Keratinocyte (primary cell): ENCODE measurements at regions not wholly inside any gene's neighbourhood (a gene's known extent, or its start where the extent isn't known, plus 50 kb on each side); places are given as distances from the start of the nearest gene placed in this dataset.

Source experiments
- EZH2 ChIP-seq: IDR thresholded peaks from one replicate; pipeline ENCODE4 v1.6.1; 2012; ENCODE audit warnings: inconsistent platforms, mild to moderate bottlenecking, low read length, moderate library complexity
- TF ChIP-seq, protein P1 (sequence below), 3 experiments: IDR thresholded peaks in 1 of 3; conservative IDR thresholded peaks in 1 of 3; optimal IDR thresholded peaks in 1 of 3; 2 replicates in 2 of 3; 3 replicates in 1 of 3; pipeline versions ENCODE3 to v1.5.1; 2011; ENCODE audit warnings: low read length in 3 of 3, mild to moderate bottlenecking in 3 of 3, moderate library complexity in 2 of 3, control low read depth in 1 of 3, inconsistent platforms in 1 of 3; ENCODE audit not compliant: insufficient read depth in 2 of 3; ENCODE audit errors: extremely low read depth in 1 of 3

DNA sequence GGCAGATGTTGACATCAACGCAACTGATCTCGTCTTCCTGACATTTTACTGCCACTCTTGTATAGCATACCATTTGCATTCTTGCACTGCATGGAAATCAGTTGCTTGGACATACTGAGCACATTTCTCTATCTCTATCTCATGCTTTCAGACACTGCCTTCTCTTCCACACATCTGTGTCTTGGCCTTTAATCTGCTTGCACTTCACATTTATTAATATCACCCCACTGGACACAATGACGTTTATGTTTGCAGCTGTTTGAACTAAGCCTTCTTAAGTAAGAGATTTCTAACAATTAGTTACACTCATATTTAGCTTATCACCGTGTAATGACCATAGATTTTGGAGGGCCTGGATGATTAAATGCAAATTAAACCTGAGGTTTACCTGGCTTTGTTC lies 229.8 kb upstream of the CDH19 start:
- TF ChIP-seq, protein P1, sequence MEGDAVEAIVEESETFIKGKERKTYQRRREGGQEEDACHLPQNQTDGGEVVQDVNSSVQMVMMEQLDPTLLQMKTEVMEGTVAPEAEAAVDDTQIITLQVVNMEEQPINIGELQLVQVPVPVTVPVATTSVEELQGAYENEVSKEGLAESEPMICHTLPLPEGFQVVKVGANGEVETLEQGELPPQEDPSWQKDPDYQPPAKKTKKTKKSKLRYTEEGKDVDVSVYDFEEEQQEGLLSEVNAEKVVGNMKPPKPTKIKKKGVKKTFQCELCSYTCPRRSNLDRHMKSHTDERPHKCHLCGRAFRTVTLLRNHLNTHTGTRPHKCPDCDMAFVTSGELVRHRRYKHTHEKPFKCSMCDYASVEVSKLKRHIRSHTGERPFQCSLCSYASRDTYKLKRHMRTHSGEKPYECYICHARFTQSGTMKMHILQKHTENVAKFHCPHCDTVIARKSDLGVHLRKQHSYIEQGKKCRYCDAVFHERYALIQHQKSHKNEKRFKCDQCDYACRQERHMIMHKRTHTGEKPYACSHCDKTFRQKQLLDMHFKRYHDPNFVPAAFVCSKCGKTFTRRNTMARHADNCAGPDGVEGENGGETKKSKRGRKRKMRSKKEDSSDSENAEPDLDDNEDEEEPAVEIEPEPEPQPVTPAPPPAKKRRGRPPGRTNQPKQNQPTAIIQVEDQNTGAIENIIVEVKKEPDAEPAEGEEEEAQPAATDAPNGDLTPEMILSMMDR (optimal IDR thresholded peaks at IDR 0.05 in 1 of 3, IDR thresholded peaks at IDR 0.05 in 1 of 3, conservative IDR thresholded peaks at IDR 0.05 in 1 of 3; ENCODE audit: extremely low read depth in 1 of 3, insufficient read depth in 2 of 3, low read length in 3 of 3), result no peak
- no peak for TF ChIP-seq EZH2
